Skeletal muscle tissue (tissue), 3 donors: ENCODE measurements at regions not wholly inside any gene's neighbourhood (a gene's known extent, or its start where the extent isn't known, plus 50 kb on each side); places are given as distances from the start of the nearest gene placed in this dataset.
"Not testable (repeated sequence)": the region's sequence is repeated elsewhere in the genome, so short reads cannot be mapped to it uniquely, and the experiment has no call there.

Source experiments
- H3K27ac ChIP-seq: one replicate; pipeline ENCODE4 v1.7.0; 2013; ENCODE audit warnings: mild to moderate bottlenecking, low read depth, low read length, inconsistent platforms
- H3K27me3 ChIP-seq, 3 donors: one replicate each; pipeline ENCODE4 v1.7.0; 2013; ENCODE audit warnings: low read length in 3 of 3; ENCODE audit not compliant: control insufficient read depth in 3 of 3, insufficient read depth in 3 of 3
- H3K36me3 ChIP-seq, 3 donors: one replicate each; pipeline ENCODE4 v1.7.0; 2013; ENCODE audit warnings: low read length in 3 of 3; ENCODE audit not compliant: control insufficient read depth in 3 of 3, insufficient read depth in 3 of 3
- H3K4me1 ChIP-seq, 3 donors: one replicate each; pipeline ENCODE4 v1.7.0; 2013; ENCODE audit warnings: low read length in 3 of 3, mild to moderate bottlenecking in 3 of 3; ENCODE audit not compliant: control insufficient read depth in 3 of 3, insufficient read depth in 3 of 3
- H3K4me3 ChIP-seq, 3 donors: one replicate each; pipeline ENCODE4 v1.7.0; 2013; ENCODE audit warnings: low read length in 3 of 3
- H3K9ac ChIP-seq, 3 donors: one replicate each; pipeline ENCODE4 v1.7.0; 2013; ENCODE audit warnings: low read length in 3 of 3, mild to moderate bottlenecking in 3 of 3, moderate library complexity in 2 of 3, low read depth in 1 of 3
- H3K9me3 ChIP-seq, 3 donors: one replicate each; pipeline ENCODE4 v1.7.0; 2013; ENCODE audit warnings: low read length in 3 of 3; ENCODE audit not compliant: control insufficient read depth in 3 of 3
- donor health status: Osteomylitis.

DNA sequence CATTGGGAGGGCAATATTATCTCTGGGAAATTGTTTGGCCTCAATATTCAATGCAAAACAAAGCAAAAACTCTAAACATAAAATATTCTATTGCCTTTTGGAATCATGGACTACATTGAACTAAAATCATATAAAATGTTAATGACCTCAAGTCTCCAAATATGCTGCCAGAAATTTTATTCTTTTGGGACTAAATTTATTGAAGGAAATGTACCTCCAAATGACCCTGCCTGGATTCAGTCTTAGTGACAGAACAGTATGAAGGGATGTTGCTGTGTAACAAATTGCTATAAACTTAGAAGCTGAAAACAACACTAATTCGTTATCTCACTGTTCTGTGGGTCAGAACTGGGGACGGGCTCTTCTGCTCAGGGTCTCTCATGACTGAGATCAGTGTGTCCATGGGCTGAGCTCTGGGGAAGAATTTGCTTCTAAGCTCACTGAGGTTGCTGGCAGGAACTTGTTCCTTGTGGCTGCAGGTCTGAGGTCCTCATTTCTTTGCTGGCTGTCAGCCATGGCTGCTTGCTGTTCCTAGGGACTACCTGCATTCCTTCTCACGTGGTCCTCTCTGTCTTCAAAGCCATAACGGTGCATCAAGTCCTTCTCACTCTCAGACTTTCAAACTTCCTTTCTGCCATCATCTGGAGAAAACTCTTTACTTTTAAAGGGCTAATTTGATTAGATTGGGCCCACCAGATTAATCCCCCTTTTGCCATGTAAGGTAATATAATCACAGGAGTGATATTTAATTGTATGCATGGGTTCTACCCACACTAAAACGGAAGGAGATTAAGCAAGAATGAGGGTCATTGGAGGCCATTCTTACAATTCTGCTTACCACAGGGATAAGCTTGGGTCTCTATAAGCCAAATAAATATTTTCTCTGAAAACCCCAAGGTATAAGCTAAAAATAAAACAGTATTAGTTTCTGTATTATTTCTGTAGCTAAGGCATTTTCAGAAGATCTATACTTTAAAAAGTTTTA lies 149.0 kb downstream of the ADCYAP1 start:
- Histone ChIP-seq H3K9me3 (peaks cover 0 to 4% (median 2%) of the 10 kb centered on the region in 3 donors), H3K4me1 (no peaks in the 10 kb centered on the region), H3K9ac (no peak overlapping the region), H3K27me3 (no peaks in the 10 kb centered on the region), H3K36me3 (no peaks in the 10 kb centered on the region), H3K4me3 (no peak overlapping the region), H3K27ac (no peak overlapping the region)

DNA sequence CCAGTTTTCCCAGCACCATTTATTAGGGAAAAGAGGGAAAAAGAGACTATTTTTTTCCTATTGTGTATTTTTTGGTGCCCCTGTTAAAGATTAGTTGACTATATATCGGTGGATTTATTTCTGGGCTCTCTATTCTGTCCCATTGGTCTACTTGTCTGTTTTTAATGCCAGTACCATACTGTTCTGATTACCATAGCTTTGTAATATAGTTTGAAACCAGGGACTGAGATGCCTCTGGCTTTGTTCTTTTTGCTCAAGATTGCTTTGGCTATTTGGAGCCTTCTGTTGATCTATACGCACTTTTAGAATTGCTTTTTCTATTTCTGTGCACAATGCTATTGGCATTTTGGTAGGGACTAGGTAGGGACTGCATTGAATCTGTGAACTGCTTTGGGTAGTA lies 151.7 kb downstream of the ADCYAP1 start:
- H3K27me3 ChIP-seq: no peaks in the 10 kb centered on the region
- H3K9me3 ChIP-seq: peaks cover 0 to 4% (median 0%) of the 10 kb centered on the region in 3 donors
- H3K9ac ChIP-seq: no peak overlapping the region

DNA sequence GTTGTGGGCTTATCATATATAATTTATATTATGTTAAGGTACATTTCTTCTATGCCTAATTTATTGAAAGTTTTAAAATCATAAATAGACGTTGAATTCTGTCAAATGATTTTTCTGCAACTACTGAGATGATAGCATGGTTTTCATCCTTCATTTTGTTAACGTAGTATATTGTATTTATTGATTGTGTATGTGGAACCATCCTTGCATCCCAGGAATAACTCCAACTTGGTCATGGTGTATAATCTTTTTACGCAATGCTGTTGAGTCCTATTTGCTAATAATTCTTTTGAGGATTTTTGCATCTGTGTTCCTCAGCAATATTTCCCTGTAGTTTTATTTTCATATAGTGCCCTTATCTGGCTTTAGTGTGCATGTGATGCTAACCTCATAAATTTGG lies 152.7 kb downstream of the ADCYAP1 start:
- Histone ChIP-seq H3K27ac (no peak overlapping the region), H3K4me3 (no peak overlapping the region), H3K4me1 (no peaks in the 10 kb centered on the region), H3K9me3 (peaks cover 0 to 7% (median 2%) of the 10 kb centered on the region in 3 donors), H3K36me3 (no peaks in the 10 kb centered on the region), H3K27me3 (no peaks in the 10 kb centered on the region), H3K9ac (no peak overlapping the region)

More for the DNA sequence above, 151.7 kb downstream of the ADCYAP1 start:
- Histone ChIP-seq H3K36me3 (no peaks in the 10 kb centered on the region), H3K27ac (no peak overlapping the region), H3K4me1 (no peaks in the 10 kb centered on the region), H3K4me3 (peak overlapping the region in 1 of 3 donors; percentile 16)

DNA sequence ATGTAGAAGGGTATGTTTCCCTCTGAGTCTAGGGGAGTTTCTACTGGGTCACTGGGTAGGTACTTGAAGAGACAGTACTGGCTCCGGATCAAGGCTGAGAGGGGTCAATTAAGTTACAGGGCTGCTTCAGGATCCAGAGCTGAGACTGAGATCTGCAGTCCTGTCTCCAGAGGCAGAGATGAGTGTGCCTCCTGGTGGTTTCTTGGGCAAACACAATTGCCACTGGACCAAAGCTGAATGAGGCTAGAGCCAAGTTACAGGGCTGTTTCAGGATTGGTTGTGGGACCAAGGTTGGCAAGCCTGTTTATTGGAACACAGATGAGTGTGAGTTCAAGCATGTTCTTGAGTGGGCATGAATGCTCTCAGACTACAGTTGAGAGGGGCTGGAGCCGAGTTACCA lies 157.9 kb downstream of the ADCYAP1 start:
- peaks cover 2 to 7% (median 4%) of the 10 kb centered on the region in 3 donors for H3K9me3 ChIP-seq
- no peaks in the 10 kb centered on the region for H3K36me3 ChIP-seq
- no peak overlapping the region for H3K27ac ChIP-seq
- no peaks in the 10 kb centered on the region for H3K4me1 ChIP-seq
- H3K4me3 ChIP-seq: no peak overlapping the region
- no peaks in the 10 kb centered on the region for H3K27me3 ChIP-seq
- no peak overlapping the region for H3K9ac ChIP-seq

DNA sequence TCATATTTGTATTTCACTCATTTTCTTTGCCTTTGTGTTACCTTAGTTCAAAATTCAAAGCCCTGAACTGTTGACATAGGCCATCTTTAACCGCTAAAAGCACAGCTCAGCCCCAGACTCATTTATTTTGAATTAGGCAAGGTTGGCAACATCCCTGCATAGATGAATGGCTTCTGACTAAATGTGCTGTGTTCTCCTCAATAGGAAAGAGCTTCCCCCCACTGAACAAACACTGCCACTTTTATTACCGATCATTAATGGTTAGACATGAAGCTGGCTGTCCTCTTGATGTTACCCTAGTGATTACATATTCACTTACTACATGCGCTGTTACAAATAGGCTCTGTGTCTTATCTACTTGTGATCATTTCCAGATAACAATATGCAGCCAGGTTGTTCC lies 170.7 kb downstream of the ADCYAP1 start:
- Histone ChIP-seq H3K9me3 (no peaks in the 10 kb centered on the region), H3K27me3 (no peaks in the 10 kb centered on the region), H3K4me3 (no peak overlapping the region), H3K27ac (no peak overlapping the region), H3K9ac (no peak overlapping the region), H3K4me1 (no peaks in the 10 kb centered on the region), H3K36me3 (no peaks in the 10 kb centered on the region)

DNA sequence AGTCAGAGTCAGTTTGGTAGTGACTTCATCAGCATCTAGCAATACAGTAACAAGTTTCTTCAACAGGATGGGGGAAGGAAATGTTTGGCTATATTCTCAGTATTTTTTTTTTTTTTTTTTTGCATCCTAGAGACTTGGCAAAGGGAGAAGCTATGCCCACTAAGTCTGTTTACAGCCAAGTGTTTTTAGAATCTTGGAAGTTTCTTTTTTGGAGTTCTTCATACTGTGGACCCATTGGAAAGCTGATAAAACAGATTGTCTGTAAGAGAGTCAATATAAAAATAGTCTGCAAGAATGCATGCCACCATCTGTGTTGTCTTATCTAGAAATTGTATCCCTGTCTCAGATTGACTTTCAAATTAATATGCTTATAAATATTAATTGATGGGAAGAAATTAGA lies 171.2 kb downstream of the ADCYAP1 start:
- no peaks in the 10 kb centered on the region for H3K4me1 ChIP-seq
- no peaks in the 10 kb centered on the region for H3K9me3 ChIP-seq
- H3K27ac ChIP-seq: no peak overlapping the region

DNA sequence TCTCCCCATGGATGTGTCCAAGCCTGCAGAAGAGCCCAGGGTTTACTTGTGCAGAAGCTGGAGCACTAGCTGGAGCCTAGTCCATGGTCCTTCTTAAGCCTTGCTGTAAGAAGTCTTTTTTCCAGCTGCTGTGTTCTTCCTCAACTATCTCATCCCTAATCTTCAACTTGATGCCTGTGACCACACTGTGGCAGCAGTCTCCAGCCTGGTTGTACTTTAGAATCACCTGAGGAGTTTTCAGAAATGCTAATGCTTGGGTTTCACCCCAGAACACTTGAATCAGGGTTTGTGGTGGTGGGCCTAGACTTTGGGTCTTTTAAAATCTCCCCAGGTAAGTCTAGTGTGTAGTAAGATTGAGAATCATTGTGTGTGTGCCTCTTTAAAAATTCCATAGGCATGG lies 173.6 kb downstream of the ADCYAP1 start:
- Histone ChIP-seq H3K36me3 (no peaks in the 10 kb centered on the region), H3K27ac (no peak overlapping the region), H3K4me3 (no peak overlapping the region), H3K9me3 (no peaks in the 10 kb centered on the region), H3K4me1 (no peaks in the 10 kb centered on the region), H3K9ac (no peak overlapping the region), H3K27me3 (no peaks in the 10 kb centered on the region)

More for the DNA sequence above, 171.2 kb downstream of the ADCYAP1 start:
- no peaks in the 10 kb centered on the region for H3K36me3 ChIP-seq
- no peak overlapping the region for H3K4me3 ChIP-seq
- H3K27me3 ChIP-seq: no peaks in the 10 kb centered on the region
- no peak overlapping the region for H3K9ac ChIP-seq

DNA sequence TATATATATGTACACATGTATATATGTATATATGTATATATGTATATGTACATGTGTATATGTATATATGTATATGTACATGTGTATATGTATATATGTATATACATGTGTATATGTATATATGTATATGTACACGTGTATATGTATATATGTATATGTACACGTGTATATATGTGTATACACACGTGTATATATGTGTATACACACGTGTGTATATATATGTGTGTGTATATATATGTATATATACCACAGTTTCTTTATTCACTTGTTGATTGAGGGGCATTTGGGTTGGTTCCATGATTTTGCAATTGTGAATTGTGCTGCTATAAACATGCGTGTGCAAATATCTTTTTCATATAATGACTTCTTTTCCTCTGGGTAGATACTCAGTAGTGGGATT lies 179.0 kb downstream of the ADCYAP1 start:
- H3K27ac ChIP-seq, H3K4me1 ChIP-seq, H3K4me3 ChIP-seq, H3K27me3 ChIP-seq, H3K36me3 ChIP-seq, H3K9me3 ChIP-seq, H3K9ac ChIP-seq: not testable (repeated sequence)

DNA sequence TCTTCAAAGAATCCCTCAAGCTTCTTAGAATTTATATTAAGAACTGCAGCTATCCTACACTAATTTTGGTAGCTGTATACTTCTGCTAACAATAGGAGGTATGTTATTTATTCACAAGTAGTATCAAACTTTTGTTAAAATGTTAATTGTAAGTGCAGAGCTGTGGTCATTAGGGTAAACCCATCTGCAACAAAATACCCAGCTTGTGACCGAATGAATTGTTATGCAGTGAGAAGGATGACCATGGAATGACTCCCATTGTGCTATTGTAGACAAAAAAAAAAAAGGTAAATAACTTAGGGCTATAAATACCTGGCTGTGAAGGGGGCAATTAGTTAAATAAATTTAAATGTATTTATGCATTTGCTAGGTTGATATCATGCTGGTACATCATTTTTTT lies 186.1 kb downstream of the ADCYAP1 start:
- no peaks in the 10 kb centered on the region for H3K4me1 ChIP-seq
- no peaks in the 10 kb centered on the region for H3K27me3 ChIP-seq
- no peak overlapping the region for H3K9ac ChIP-seq
- no peaks in the 10 kb centered on the region for H3K36me3 ChIP-seq
- H3K9me3 ChIP-seq: peaks cover 0 to 2% (median 0%) of the 10 kb centered on the region in 3 donors
- no peak overlapping the region for H3K27ac ChIP-seq
- H3K4me3 ChIP-seq: no peak overlapping the region

DNA sequence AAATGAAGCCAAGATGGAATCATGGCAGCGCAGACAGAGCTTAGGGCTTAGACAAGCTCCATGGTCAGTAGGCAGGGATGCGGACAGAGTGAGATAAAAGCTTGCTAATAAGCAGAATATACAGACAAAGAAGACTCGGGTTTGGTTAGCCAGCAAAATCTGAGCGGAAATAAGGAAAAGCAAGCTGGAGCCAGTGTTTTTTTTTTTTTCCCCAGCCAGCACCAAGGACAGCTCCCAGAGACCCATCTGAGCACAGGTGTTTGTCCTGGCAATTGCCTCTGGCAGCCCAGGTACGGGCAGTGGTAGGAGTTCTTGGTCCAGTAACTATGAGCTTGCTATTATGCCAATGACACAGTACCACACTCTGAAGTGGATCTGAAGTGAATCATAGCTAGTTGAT lies 187.6 kb downstream of the ADCYAP1 start:
- no peaks in the 10 kb centered on the region for H3K27me3 ChIP-seq
- H3K9ac ChIP-seq: no peak overlapping the region
- H3K36me3 ChIP-seq: no peaks in the 10 kb centered on the region
- peaks cover 0 to 2% (median 0%) of the 10 kb centered on the region in 3 donors for H3K9me3 ChIP-seq
- no peaks in the 10 kb centered on the region for H3K4me1 ChIP-seq
- H3K4me3 ChIP-seq: no peak overlapping the region
- no peak overlapping the region for H3K27ac ChIP-seq
